GM23338 (cell line): ENCODE measurements at regions not wholly inside any gene's neighbourhood (a gene's known extent, or its start where the extent isn't known, plus 50 kb on each side); places are given as distances from the start of the nearest gene placed in this dataset.
"Not testable (repeated sequence)": the region's sequence is repeated elsewhere in the genome, so short reads cannot be mapped to it uniquely, and the experiment has no call there.

Experiments
- ATAC-seq: fragments of 200-7000 bp; cut with Tn5 transposase; 3 replicates; pipeline ENCODE4 v1.9.1; 2020
- DNase-seq: peaks from one replicate; pipeline ENCODE4 v3.0.0-alpha.2; 2015; ENCODE audit warnings: low spot score
- H2AFZ ChIP-seq: fragments of 200-600 bp; sonication (generic); 2 replicates; pipeline ENCODE4 v1.8.0; 2016; ENCODE audit warnings: antibody characterized with exemption, mild to moderate bottlenecking, moderate library complexity
- H3F3A ChIP-seq: fragments of 200-600 bp; sonication (generic); replicated peaks from 2 replicates; pipeline ENCODE4 v1.8.0; 2017; ENCODE audit warnings: antibody characterized with exemption, mixed run types, low read depth
- H3K27ac ChIP-seq: fragments of 200-600 bp; sonication (generic); 2 replicates; pipeline ENCODE4 v1.6.1; 2016; ENCODE audit warnings: low read depth
- H3K27me3 ChIP-seq: fragments of 200-600 bp; sonication (generic); 2 replicates; pipeline ENCODE4 v1.8.0; 2016; ENCODE audit warnings: mild to moderate bottlenecking, mixed run types, moderate library complexity; ENCODE audit not compliant: insufficient read depth
- H3K36me3 ChIP-seq: fragments of 200-600 bp; sonication (generic); 2 replicates; pipeline ENCODE4 v1.8.0; 2016; ENCODE audit warnings: mild to moderate bottlenecking; ENCODE audit not compliant: insufficient read depth
- H3K4me1 ChIP-seq: fragments of 200-600 bp; sonication (generic); 2 replicates; pipeline ENCODE4 v1.8.0; 2016; ENCODE audit warnings: mild to moderate bottlenecking, moderate library complexity; ENCODE audit not compliant: insufficient read depth
- H3K4me2 ChIP-seq: fragments of 200-600 bp; sonication (generic); 2 replicates; pipeline ENCODE4 v1.7.1; 2017; ENCODE audit warnings: mixed run types
- H3K4me3 ChIP-seq: fragments of 200-600 bp; sonication (generic); 2 replicates; pipeline ENCODE4 v1.6.1; 2016; ENCODE audit warnings: mixed run types
- H3K79me2 ChIP-seq: fragments of 200-600 bp; sonication (generic); replicated peaks from 2 replicates; pipeline ENCODE4 v1.8.0; 2017; ENCODE audit warnings: mild to moderate bottlenecking; ENCODE audit not compliant: insufficient read depth
- H3K9me2 ChIP-seq: fragments of 200-600 bp; sonication (generic); 2 replicates; pipeline ENCODE4 v1.8.0; 2017; ENCODE audit not compliant: insufficient read depth
- H4K20me1 ChIP-seq: fragments of 200-600 bp; sonication (generic); replicated peaks from 2 replicates; pipeline ENCODE4 v1.8.0; 2017; ENCODE audit warnings: mild to moderate bottlenecking; ENCODE audit not compliant: insufficient read depth
- H3K27ac Mint-ChIP-seq: 2 replicates; pipeline ENCODE4 v1.8.0; 2020; ENCODE audit warnings: inconsistent platforms, mild to moderate bottlenecking, moderate library complexity, mixed read lengths
- H3K27me3 Mint-ChIP-seq: 3 replicates; pipeline ENCODE4 v1.8.0; 2022; ENCODE audit warnings: low read depth, mild to moderate bottlenecking, moderate library complexity, mixed read lengths, inconsistent platforms; ENCODE audit not compliant: insufficient read depth, poor library complexity
- H3K36me3 Mint-ChIP-seq: 3 replicates; pipeline ENCODE4 v1.8.0; 2021; ENCODE audit warnings: low read depth, mild to moderate bottlenecking, inconsistent platforms, moderate library complexity, mixed read lengths
- H3K4me1 Mint-ChIP-seq: 3 replicates; pipeline ENCODE4 v1.8.0; 2020; ENCODE audit warnings: mild to moderate bottlenecking, inconsistent platforms, mixed read lengths
- H3K4me3 Mint-ChIP-seq: 3 replicates; pipeline ENCODE4 v1.8.0; 2021; ENCODE audit warnings: moderate library complexity, mild to moderate bottlenecking, inconsistent platforms, mixed read lengths
- H3K9me3 Mint-ChIP-seq: 3 replicates; pipeline ENCODE4 v1.8.0; 2020; ENCODE audit warnings: moderate library complexity, mild to moderate bottlenecking, inconsistent platforms, mixed read lengths
- TF ChIP-seq, protein P1 (sequence below), 2 experiments: fragments of 200-600 bp in 1 of 2; sonication (generic) in 1 of 2; conservative IDR thresholded peaks; 2 replicates each; pipeline versions ENCODE4 v1.5.1 to v1.6.1; 2016 to 2017; ENCODE audit warnings: antibody characterized with exemption in 2 of 2, low read depth in 2 of 2, mild to moderate bottlenecking in 2 of 2, moderate library complexity in 1 of 2

DNA sequence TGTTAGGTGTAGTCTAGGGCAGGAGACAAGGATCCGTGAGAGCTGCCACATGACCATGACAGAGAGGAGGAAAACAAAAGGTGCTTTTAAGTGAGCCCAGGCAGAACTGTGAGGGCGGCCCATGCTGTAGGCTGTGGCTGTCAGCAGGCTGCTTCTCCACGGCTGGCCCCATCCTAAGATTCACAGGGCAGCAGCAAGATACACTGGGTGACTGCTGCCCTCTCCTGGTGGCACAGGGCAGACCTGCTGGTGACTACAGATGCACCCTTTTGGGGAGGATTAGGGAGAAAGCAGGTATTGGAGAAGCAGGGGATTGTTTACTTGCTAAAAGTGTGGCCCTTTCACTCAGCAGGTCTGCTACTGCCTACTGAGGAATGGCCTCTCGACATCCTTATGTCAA, 112.2 kb upstream of the CCZ1B start:
- H3K27ac ChIP-seq, H3K36me3 Mint-ChIP-seq, ATAC-seq, H2AFZ ChIP-seq, H3K27me3 Mint-ChIP-seq, H3K79me2 ChIP-seq, H3K36me3 ChIP-seq, H3K4me3 ChIP-seq, H3K4me1 Mint-ChIP-seq, H3K4me2 ChIP-seq, H3K9me3 Mint-ChIP-seq, H3K27me3 ChIP-seq, H3K4me3 Mint-ChIP-seq, H3K9me2 ChIP-seq, H3K4me1 ChIP-seq, H3F3A ChIP-seq, H4K20me1 ChIP-seq, H3K27ac Mint-ChIP-seq: not testable (repeated sequence)
- DNase-seq = peak; percentile 19
- TF ChIP-seq, protein P1, sequence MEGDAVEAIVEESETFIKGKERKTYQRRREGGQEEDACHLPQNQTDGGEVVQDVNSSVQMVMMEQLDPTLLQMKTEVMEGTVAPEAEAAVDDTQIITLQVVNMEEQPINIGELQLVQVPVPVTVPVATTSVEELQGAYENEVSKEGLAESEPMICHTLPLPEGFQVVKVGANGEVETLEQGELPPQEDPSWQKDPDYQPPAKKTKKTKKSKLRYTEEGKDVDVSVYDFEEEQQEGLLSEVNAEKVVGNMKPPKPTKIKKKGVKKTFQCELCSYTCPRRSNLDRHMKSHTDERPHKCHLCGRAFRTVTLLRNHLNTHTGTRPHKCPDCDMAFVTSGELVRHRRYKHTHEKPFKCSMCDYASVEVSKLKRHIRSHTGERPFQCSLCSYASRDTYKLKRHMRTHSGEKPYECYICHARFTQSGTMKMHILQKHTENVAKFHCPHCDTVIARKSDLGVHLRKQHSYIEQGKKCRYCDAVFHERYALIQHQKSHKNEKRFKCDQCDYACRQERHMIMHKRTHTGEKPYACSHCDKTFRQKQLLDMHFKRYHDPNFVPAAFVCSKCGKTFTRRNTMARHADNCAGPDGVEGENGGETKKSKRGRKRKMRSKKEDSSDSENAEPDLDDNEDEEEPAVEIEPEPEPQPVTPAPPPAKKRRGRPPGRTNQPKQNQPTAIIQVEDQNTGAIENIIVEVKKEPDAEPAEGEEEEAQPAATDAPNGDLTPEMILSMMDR (conservative IDR thresholded peaks at IDR 0.05; ENCODE audit: low read depth in 2 of 2) = peak; percentile 55 to 67

- H3K4me3 ChIP-seq, H3K4me2 ChIP-seq, H3K9me3 Mint-ChIP-seq, H3K27me3 Mint-ChIP-seq, H3F3A ChIP-seq, H3K4me3 Mint-ChIP-seq, DNase-seq, H4K20me1 ChIP-seq, H3K27ac Mint-ChIP-seq, ATAC-seq, H3K36me3 Mint-ChIP-seq, H3K36me3 ChIP-seq, H3K9me2 ChIP-seq, H3K4me1 ChIP-seq, H3K79me2 ChIP-seq, H3K27ac ChIP-seq, H3K4me1 Mint-ChIP-seq, H3K27me3 ChIP-seq, H2AFZ ChIP-seq: not testable (repeated sequence)
Observed at GRCh38 chr7:6939126-6939525, 113.1 kb upstream of the CCZ1B start.

GRCh38 chr7:6939896-6940295, 113.8 kb upstream of the CCZ1B start:
- not testable (repeated sequence) for ATAC-seq

GRCh38 chr7:6946873-6947272, 120.8 kb upstream of the CCZ1B start:
- H3K27ac ChIP-seq, H2AFZ ChIP-seq, H3K4me1 Mint-ChIP-seq, H3K9me2 ChIP-seq, H3K4me1 ChIP-seq, DNase-seq, H4K20me1 ChIP-seq, H3K36me3 Mint-ChIP-seq, H3K36me3 ChIP-seq, H3K79me2 ChIP-seq, H3K4me3 ChIP-seq, H3F3A ChIP-seq, H3K4me2 ChIP-seq, H3K4me3 Mint-ChIP-seq, ATAC-seq, H3K27ac Mint-ChIP-seq, H3K27me3 Mint-ChIP-seq, H3K9me3 Mint-ChIP-seq, H3K27me3 ChIP-seq: not testable (repeated sequence)

More at GRCh38 chr7:6939896-6940295, 113.8 kb upstream of the CCZ1B start:
- H3K4me2 ChIP-seq, H3K4me1 ChIP-seq, H3K36me3 ChIP-seq, H3K27ac Mint-ChIP-seq, H3K9me2 ChIP-seq, DNase-seq, H3K4me3 Mint-ChIP-seq, H3K27ac ChIP-seq, H3K27me3 Mint-ChIP-seq, H3K36me3 Mint-ChIP-seq, H2AFZ ChIP-seq, H4K20me1 ChIP-seq, H3K9me3 Mint-ChIP-seq, H3K27me3 ChIP-seq, H3K4me3 ChIP-seq, H3F3A ChIP-seq, H3K4me1 Mint-ChIP-seq, H3K79me2 ChIP-seq: not testable (repeated sequence)

DNA sequence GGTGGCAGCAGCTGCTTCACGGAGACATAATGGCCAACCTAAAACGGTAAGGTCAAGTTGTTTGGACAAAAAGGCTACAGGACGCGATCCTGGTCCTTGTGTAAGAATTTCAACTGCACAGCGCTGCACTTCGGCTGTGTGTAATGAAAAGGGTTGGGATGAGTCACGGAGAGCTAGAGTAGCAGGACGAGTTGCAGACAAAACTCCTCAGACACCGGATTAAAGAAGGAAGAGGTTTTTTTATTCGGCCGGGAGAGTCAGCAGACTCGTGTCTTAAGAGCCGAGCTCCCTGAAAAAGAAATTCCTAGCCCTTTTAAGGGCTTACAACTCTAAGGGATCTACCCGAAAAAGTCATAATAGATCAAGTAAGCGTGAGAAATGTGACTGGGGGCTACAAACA, 124.2 kb upstream of the CCZ1B start:
- not testable (repeated sequence) for H3K4me3 ChIP-seq, H3K9me2 ChIP-seq, H3K36me3 Mint-ChIP-seq, H3K9me3 Mint-ChIP-seq, H2AFZ ChIP-seq, H3K4me1 ChIP-seq, H3K36me3 ChIP-seq, H3K4me3 Mint-ChIP-seq, H3K27me3 ChIP-seq, H3K27me3 Mint-ChIP-seq, H4K20me1 ChIP-seq, H3K27ac Mint-ChIP-seq, DNase-seq, H3K79me2 ChIP-seq, H3K27ac ChIP-seq, ATAC-seq, H3K4me2 ChIP-seq, H3F3A ChIP-seq
- H3K4me1 Mint-ChIP-seq = peaks cover 14% of the 10 kb centered on the region

DNA sequence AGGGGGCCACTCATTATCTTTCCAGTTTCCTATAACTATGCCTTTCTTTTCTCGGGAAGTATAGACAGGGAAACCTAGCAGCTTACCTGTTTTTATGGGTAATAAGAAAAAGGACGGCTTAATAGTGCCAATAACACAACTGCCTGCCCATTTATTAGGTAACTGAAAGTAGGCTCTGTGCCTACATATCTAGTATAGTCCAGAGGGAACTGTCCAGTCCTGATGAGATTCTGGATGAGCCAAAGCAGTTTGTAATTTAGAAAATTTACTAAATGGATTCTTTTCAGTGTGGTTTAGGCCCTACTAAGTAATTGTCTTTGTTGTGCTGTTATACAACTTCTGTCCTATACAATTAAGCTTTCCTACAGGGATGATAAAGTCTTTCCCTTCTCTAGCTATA, 125.5 kb upstream of the CCZ1B start:
- not testable (repeated sequence) for H3K9me3 Mint-ChIP-seq, H3K36me3 ChIP-seq, H3K4me3 ChIP-seq, H4K20me1 ChIP-seq, DNase-seq, H3K27me3 Mint-ChIP-seq, H3F3A ChIP-seq, H3K4me3 Mint-ChIP-seq, H3K9me2 ChIP-seq, H3K27me3 ChIP-seq, H2AFZ ChIP-seq, H3K27ac Mint-ChIP-seq, ATAC-seq, H3K36me3 Mint-ChIP-seq, H3K79me2 ChIP-seq, H3K4me1 ChIP-seq, H3K27ac ChIP-seq, H3K4me2 ChIP-seq
- peaks cover 14% of the 10 kb centered on the region for H3K4me1 Mint-ChIP-seq
